NT2/D1 (cell line): ENCODE measurements at regions not wholly inside any gene's neighbourhood (a gene's known extent, or its start where the extent isn't known, plus 50 kb on each side); places are given as distances from the start of the nearest gene placed in this dataset.

ENCODE experiments used
- DNase-seq: peaks from one replicate; pipeline ENCODE4 v3.0.0-alpha.2; 2011; ENCODE audit warnings: low read depth, low spot score
- H3K27me3 ChIP-seq: 2 replicates; pipeline ENCODE4 v1.6.0; 2011; ENCODE audit warnings: mild to moderate bottlenecking; ENCODE audit not compliant: insufficient read length, insufficient read depth
- H3K36me3 ChIP-seq: 2 replicates; pipeline ENCODE4 v1.6.1; 2011; ENCODE audit warnings: mild to moderate bottlenecking, low read length, mixed read lengths; ENCODE audit not compliant: insufficient read depth, insufficient read length
- H3K4me1 ChIP-seq: 2 replicates; pipeline ENCODE4 v1.5.1; 2011; ENCODE audit not compliant: insufficient read depth, insufficient read length
- H3K4me3 ChIP-seq: 2 replicates; pipeline ENCODE4 v1.5.1; 2011; ENCODE audit warnings: low read depth; ENCODE audit not compliant: insufficient read length
- H3K9ac ChIP-seq: 2 replicates; pipeline ENCODE4 v1.6.0; 2011; ENCODE audit warnings: low read depth; ENCODE audit not compliant: insufficient read length
- H3K9me3 ChIP-seq: 2 replicates; pipeline ENCODE4 v1.5.1; 2011; ENCODE audit warnings: mild to moderate bottlenecking, low read length; ENCODE audit not compliant: insufficient read depth
- SUZ12 ChIP-seq: IDR thresholded peaks from 2 replicates; pipeline ENCODE4 v1.6.1; 2011; ENCODE audit not compliant: insufficient read length, insufficient read depth; ENCODE audit errors: extremely low read depth
- YY1 ChIP-seq: IDR thresholded peaks from 2 replicates; pipeline ENCODE4 v1.6.1; 2011; ENCODE audit not compliant: insufficient read length, insufficient read depth
- ZNF274 ChIP-seq: IDR thresholded peaks from 2 replicates; pipeline ENCODE4 v1.6.1; 2011; ENCODE audit warnings: mild to moderate bottlenecking, low read depth, low read length

- TF ChIP-seq YY1 (no peak), SUZ12 (no peak), ZNF274 (no peak)
- no peak for DNase-seq
- no peaks in the 10 kb centered on the region for H3K4me1 ChIP-seq
Observed at GRCh38 chr20:19861147-19861759, 103.2 kb downstream of the RIN2 start.

DNA sequence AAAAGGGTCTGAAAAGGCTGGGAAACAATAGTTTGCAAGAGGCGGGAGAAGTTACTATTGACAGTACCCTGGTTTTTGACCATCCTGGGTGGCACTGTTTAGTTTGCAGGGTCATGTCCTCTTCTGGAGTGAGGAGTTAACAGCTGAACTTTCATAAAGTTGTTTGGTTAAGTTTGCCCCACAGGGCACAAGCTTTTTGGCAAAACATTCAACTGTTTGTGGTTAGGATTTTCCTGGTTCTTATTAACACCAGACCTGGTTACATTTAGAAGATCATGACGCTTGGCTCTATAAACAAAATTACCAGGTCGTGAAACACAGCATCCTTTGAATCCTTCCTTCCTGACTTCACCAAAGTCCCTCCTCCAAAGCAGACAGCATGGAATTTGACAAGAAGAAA, 106.1 kb downstream of the RIN2 start:
- TF ChIP-seq ZNF274, result no peak
- TF ChIP-seq YY1, result no peak
- TF ChIP-seq SUZ12, result no peak
- Histone ChIP-seq H3K4me3 (no peak overlapping the region), H3K9ac (no peak overlapping the region), H3K27me3 (no peaks in the 10 kb centered on the region), H3K4me1 (no peaks in the 10 kb centered on the region), H3K9me3 (no peaks in the 10 kb centered on the region), H3K36me3 (no peaks in the 10 kb centered on the region)
- no peak for DNase-seq

More at GRCh38 chr20:19861147-19861759, 103.2 kb downstream of the RIN2 start:
- H3K9me3 ChIP-seq, result no peaks in the 10 kb centered on the region
- H3K36me3 ChIP-seq, result no peaks in the 10 kb centered on the region
- H3K27me3 ChIP-seq, result no peaks in the 10 kb centered on the region
- H3K9ac ChIP-seq, result no peak overlapping the region
- no peak overlapping the region for H3K4me3 ChIP-seq

DNA sequence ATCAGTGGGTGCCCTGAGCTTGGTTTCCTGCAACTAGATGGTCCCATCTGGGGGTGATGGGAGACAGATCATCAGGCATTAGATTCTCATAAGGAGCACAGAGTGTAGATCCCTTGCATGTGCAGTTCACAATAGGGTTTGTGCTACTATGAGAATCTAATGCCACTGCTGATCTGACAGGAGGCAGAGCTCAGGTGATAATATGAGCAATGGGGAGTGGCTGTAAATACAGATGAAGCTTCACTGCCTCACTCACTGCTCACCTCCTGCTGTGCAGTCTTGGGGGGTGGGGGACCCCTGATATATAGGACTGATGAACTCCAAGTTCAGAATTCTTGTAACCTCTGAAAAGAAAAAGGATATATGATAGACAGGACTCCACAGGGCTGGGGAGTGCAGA, 108.0 kb downstream of the RIN2 start:
- H3K27me3 ChIP-seq, result no peaks in the 10 kb centered on the region
- no peak overlapping the region for H3K4me3 ChIP-seq
- H3K4me1 ChIP-seq, result no peaks in the 10 kb centered on the region
- no peaks in the 10 kb centered on the region for H3K36me3 ChIP-seq
- H3K9me3 ChIP-seq, result no peaks in the 10 kb centered on the region
- DNase-seq, result no peak
- TF ChIP-seq ZNF274 (no peak), SUZ12 (no peak), YY1 (no peak)
- no peak overlapping the region for H3K9ac ChIP-seq

GRCh38 chr20:19867074-19867473, 109.0 kb downstream of the RIN2 start:
- TF ChIP-seq SUZ12 (no peak), ZNF274 (no peak), YY1 (no peak)

DNA sequence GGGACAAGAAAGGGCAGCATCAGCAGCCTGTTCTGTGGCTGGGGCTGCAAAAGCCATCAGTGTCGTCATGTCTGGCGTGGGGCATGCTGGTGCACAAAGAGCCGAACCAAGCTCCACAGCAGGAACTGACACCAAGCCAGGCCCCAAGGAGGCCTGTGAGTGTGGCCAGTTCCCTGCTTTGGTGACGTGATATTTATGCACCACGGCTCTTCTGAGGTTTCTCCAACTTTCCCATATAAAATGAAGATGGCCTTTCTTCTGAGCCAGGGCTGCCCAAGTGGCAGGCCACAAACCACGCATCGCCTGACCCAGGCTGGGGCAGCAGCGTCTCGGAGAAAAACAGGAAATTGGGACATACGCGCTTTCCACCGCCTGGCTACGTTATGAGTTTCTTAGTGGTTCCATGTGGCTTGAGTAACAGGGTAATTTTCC, 109.9 kb downstream of the RIN2 start:
- H3K27me3 ChIP-seq, result no peaks in the 10 kb centered on the region
- H3K4me3 ChIP-seq, result no peak overlapping the region
- H3K9ac ChIP-seq, result no peak overlapping the region
- no peaks in the 10 kb centered on the region for H3K9me3 ChIP-seq
- H3K4me1 ChIP-seq, result no peaks in the 10 kb centered on the region
- H3K36me3 ChIP-seq, result peaks cover 2% of the 10 kb centered on the region
- no peak for TF ChIP-seq SUZ12
- TF ChIP-seq ZNF274, result no peak
- no peak for TF ChIP-seq YY1
- no peak for DNase-seq

More at GRCh38 chr20:19867074-19867473, 109.0 kb downstream of the RIN2 start:
- H3K9ac ChIP-seq, result no peak overlapping the region
- H3K4me1 ChIP-seq, result no peaks in the 10 kb centered on the region
- H3K4me3 ChIP-seq, result no peak overlapping the region
- H3K36me3 ChIP-seq, result no peaks in the 10 kb centered on the region
- no peaks in the 10 kb centered on the region for H3K27me3 ChIP-seq
- no peak for DNase-seq
- no peaks in the 10 kb centered on the region for H3K9me3 ChIP-seq

- no peak for DNase-seq
- Histone ChIP-seq H3K9me3 (no peaks in the 10 kb centered on the region), H3K36me3 (peaks cover 2% of the 10 kb centered on the region), H3K4me3 (no peak overlapping the region), H3K27me3 (no peaks in the 10 kb centered on the region), H3K4me1 (no peaks in the 10 kb centered on the region), H3K9ac (no peak overlapping the region)
- TF ChIP-seq SUZ12, result no peak
- TF ChIP-seq ZNF274, result no peak
- TF ChIP-seq YY1, result no peak
Observed at GRCh38 chr20:19868441-19868840, 110.4 kb downstream of the RIN2 start.

DNA sequence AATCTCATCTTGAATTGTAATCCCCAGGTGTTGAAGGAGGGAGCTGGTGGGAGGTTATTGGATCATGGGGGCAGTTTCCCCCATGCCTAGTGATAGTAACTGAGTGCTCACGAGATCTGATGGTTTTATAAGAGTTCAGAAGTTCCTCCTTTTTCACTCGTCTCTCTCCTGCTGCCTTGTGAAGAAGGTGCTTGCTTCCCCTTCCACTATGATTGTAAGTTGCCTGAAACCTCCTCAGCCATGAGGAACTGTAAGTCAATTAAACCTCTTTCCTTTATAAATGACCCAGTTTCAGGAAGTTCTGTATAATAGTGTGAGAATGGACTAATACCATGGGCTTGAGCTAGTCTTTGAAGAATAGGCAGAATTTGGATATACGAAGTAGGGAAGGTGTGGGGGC, 113.9 kb downstream of the RIN2 start:
- Histone ChIP-seq H3K4me1 (peaks cover 3% of the 10 kb centered on the region), H3K36me3 (peaks cover 2% of the 10 kb centered on the region), H3K27me3 (no peaks in the 10 kb centered on the region), H3K9ac (no peak overlapping the region), H3K9me3 (peaks cover 7% of the 10 kb centered on the region; the same call in 1 of the 2 replicates), H3K4me3 (no peak overlapping the region)
- DNase-seq, result no peak
- no peak for TF ChIP-seq ZNF274
- TF ChIP-seq SUZ12, result no peak
- no peak for TF ChIP-seq YY1
